Sigmoid colon (tissue), 4 donors: ENCODE measurements at regions not wholly inside any gene's neighbourhood (a gene's known extent, or its start where the extent isn't known, plus 50 kb on each side); places are given as distances from the start of the nearest gene placed in this dataset.

ENCODE experiments used
- CTCF ChIP-seq, 4 experiments: fragments of 450-650 bp in 3 of 4; fragments of 200-600 bp in 1 of 4; IDR thresholded peaks; one replicate each; pipeline ENCODE4 v1.5.1; 2016 to 2019; ENCODE audit warnings: antibody characterized with exemption in 4 of 4, mild to moderate bottlenecking in 3 of 4, moderate library complexity in 2 of 4
- EP300 ChIP-seq, 4 donors: sonication (generic); formaldehyde crosslinking; IDR thresholded peaks; one replicate each; pipeline ENCODE4 v1.6.1; 2017; ENCODE audit warnings: antibody characterized with exemption in 4 of 4
- POLR2A ChIP-seq, 2 donors: fragments of 450-650 bp; IDR thresholded peaks; one replicate each; pipeline ENCODE4 v1.6.1; 2016; ENCODE audit warnings: antibody characterized with exemption in 2 of 2, mild to moderate bottlenecking in 2 of 2, moderate library complexity in 2 of 2
- POLR2AphosphoS5 ChIP-seq, 4 donors: sonication (generic); formaldehyde crosslinking; IDR thresholded peaks; one replicate each; pipeline ENCODE4 v1.6.1; 2017; ENCODE audit warnings: antibody characterized with exemption in 4 of 4

- no peak for TF ChIP-seq POLR2A (IDR thresholded peaks at IDR 0.05)
- TF ChIP-seq POLR2AphosphoS5 (IDR thresholded peaks at IDR 0.05): no peak
- TF ChIP-seq CTCF (IDR thresholded peaks at IDR 0.05): no peak
- no peak for TF ChIP-seq EP300 (IDR thresholded peaks at IDR 0.05)
Observed at GRCh38 chr18:8989855-8990254, 112.6 kb upstream of the NDUFV2 start.
